ENCODE measurements at regions not wholly inside any gene's neighbourhood (a gene's known extent, or its start where the extent isn't known, plus 50 kb on each side); places are given as distances from the start of the nearest gene placed in this dataset.

- no peaks in the 10 kb centered on the region for H3K36me3 Mint-ChIP-seq (ENCODE audit: low read depth)
- H3K4me1 Mint-ChIP-seq (ENCODE audit: low read depth) = no peaks in the 10 kb centered on the region
- H3K9me3 Mint-ChIP-seq = no peaks in the 10 kb centered on the region
- no peak overlapping the region for H3K4me3 Mint-ChIP-seq
- H3K27ac Mint-ChIP-seq = no peak overlapping the region
- H3K27me3 Mint-ChIP-seq = peaks cover 5% of the 10 kb centered on the region
- no peak for DNase-seq
These were observed 963.5 kb downstream of the NTRK3 start for GRCh38 chr15:87293031-87293430.

- H3K4me3 Mint-ChIP-seq = no peak overlapping the region
- H3K27ac Mint-ChIP-seq = no peak overlapping the region
- peaks cover 2% of the 10 kb centered on the region for H3K9me3 Mint-ChIP-seq
- H3K27me3 Mint-ChIP-seq = peaks cover 14% of the 10 kb centered on the region
- no peaks in the 10 kb centered on the region for H3K36me3 Mint-ChIP-seq (ENCODE audit: low read depth)
- no peaks in the 10 kb centered on the region for H3K4me1 Mint-ChIP-seq (ENCODE audit: low read depth)
- no peak for DNase-seq
These were observed 969.4 kb downstream of the NTRK3 start for GRCh38 chr15:87287156-87287555.

GRCh38 chr15:87269566-87269965, 987.0 kb downstream of the NTRK3 start:
- Mint-ChIP-seq H3K9me3 (no peaks in the 10 kb centered on the region), H3K27ac (no peak overlapping the region)

GRCh38 chr15:87268675-87269074, 987.9 kb downstream of the NTRK3 start:
- Mint-ChIP-seq H3K4me1 (ENCODE audit: low read depth) (no peaks in the 10 kb centered on the region), H3K4me3 (no peak overlapping the region), H3K27ac (no peak overlapping the region), H3K27me3 (no peaks in the 10 kb centered on the region), H3K9me3 (no peaks in the 10 kb centered on the region), H3K36me3 (ENCODE audit: low read depth) (no peaks in the 10 kb centered on the region)
- no peak for DNase-seq

More at GRCh38 chr15:87269566-87269965, 987.0 kb downstream of the NTRK3 start:
- Mint-ChIP-seq H3K4me3 (no peak overlapping the region), H3K4me1 (ENCODE audit: low read depth) (no peaks in the 10 kb centered on the region), H3K27me3 (no peaks in the 10 kb centered on the region), H3K36me3 (ENCODE audit: low read depth) (no peaks in the 10 kb centered on the region)
- DNase-seq = no peak

GRCh38 chr15:87267798-87268197, 988.7 kb downstream of the NTRK3 start:
- Mint-ChIP-seq H3K27me3 (peaks cover 4% of the 10 kb centered on the region), H3K4me1 (ENCODE audit: low read depth) (no peaks in the 10 kb centered on the region), H3K9me3 (no peaks in the 10 kb centered on the region), H3K27ac (no peak overlapping the region), H3K4me3 (no peak overlapping the region), H3K36me3 (ENCODE audit: low read depth) (no peaks in the 10 kb centered on the region)
- DNase-seq = no peak

GRCh38 chr15:87263871-87264270, 992.7 kb downstream of the NTRK3 start:
- no peaks in the 10 kb centered on the region for H3K4me1 Mint-ChIP-seq (ENCODE audit: low read depth)
- peaks cover 9% of the 10 kb centered on the region for H3K27me3 Mint-ChIP-seq
- no peak overlapping the region for H3K27ac Mint-ChIP-seq
- H3K36me3 Mint-ChIP-seq (ENCODE audit: low read depth) = no peaks in the 10 kb centered on the region
- DNase-seq = no peak
- no peak overlapping the region for H3K4me3 Mint-ChIP-seq
- H3K9me3 Mint-ChIP-seq = peaks cover under 1% of the 10 kb centered on the region

GRCh38 chr15:87263296-87263695, 993.2 kb downstream of the NTRK3 start:
- Mint-ChIP-seq H3K27ac (no peak overlapping the region), H3K4me3 (no peak overlapping the region), H3K27me3 (peaks cover 9% of the 10 kb centered on the region), H3K36me3 (ENCODE audit: low read depth) (no peaks in the 10 kb centered on the region), H3K4me1 (ENCODE audit: low read depth) (no peaks in the 10 kb centered on the region), H3K9me3 (peaks cover 5% of the 10 kb centered on the region)
- no peak for DNase-seq

- Mint-ChIP-seq H3K4me3 (no peak overlapping the region), H3K27ac (no peak overlapping the region), H3K9me3 (peaks cover 5% of the 10 kb centered on the region), H3K4me1 (ENCODE audit: low read depth) (no peaks in the 10 kb centered on the region), H3K27me3 (no peaks in the 10 kb centered on the region), H3K36me3 (ENCODE audit: low read depth) (no peaks in the 10 kb centered on the region)
- DNase-seq = no peak
These were observed 1010.9 kb downstream of the NTRK3 start for GRCh38 chr15:87245592-87245991.

GRCh38 chr15:87243474-87243873, 1013.1 kb downstream of the NTRK3 start:
- Mint-ChIP-seq H3K27ac (no peak overlapping the region), H3K27me3 (peaks cover 4% of the 10 kb centered on the region), H3K4me1 (ENCODE audit: low read depth) (no peaks in the 10 kb centered on the region), H3K36me3 (ENCODE audit: low read depth) (no peaks in the 10 kb centered on the region), H3K4me3 (no peak overlapping the region), H3K9me3 (no peaks in the 10 kb centered on the region)
- DNase-seq = no peak

- H3K27ac Mint-ChIP-seq = no peak overlapping the region
- DNase-seq = no peak
- H3K36me3 Mint-ChIP-seq (ENCODE audit: low read depth) = no peaks in the 10 kb centered on the region
- H3K9me3 Mint-ChIP-seq = peaks cover 2% of the 10 kb centered on the region
- no peak overlapping the region for H3K4me3 Mint-ChIP-seq
- H3K4me1 Mint-ChIP-seq (ENCODE audit: low read depth) = no peaks in the 10 kb centered on the region
- H3K27me3 Mint-ChIP-seq = peaks cover 4% of the 10 kb centered on the region
These were observed 1016.8 kb downstream of the NTRK3 start for GRCh38 chr15:87239582-87240230.

- H3K4me3 Mint-ChIP-seq = no peak overlapping the region
- peaks cover 2% of the 10 kb centered on the region for H3K9me3 Mint-ChIP-seq
- no peak for DNase-seq
- H3K27ac Mint-ChIP-seq = no peak overlapping the region
- no peaks in the 10 kb centered on the region for H3K4me1 Mint-ChIP-seq (ENCODE audit: low read depth)
- peaks cover 4% of the 10 kb centered on the region for H3K27me3 Mint-ChIP-seq
- H3K36me3 Mint-ChIP-seq (ENCODE audit: low read depth) = no peaks in the 10 kb centered on the region
These were observed 1018.0 kb downstream of the NTRK3 start for GRCh38 chr15:87238451-87239068.

GRCh38 chr15:87228460-87228859, 1028.1 kb downstream of the NTRK3 start:
- no peak for DNase-seq
- H3K27me3 Mint-ChIP-seq = no peaks in the 10 kb centered on the region
- H3K9me3 Mint-ChIP-seq = no peaks in the 10 kb centered on the region
- no peaks in the 10 kb centered on the region for H3K36me3 Mint-ChIP-seq (ENCODE audit: low read depth)
- no peak overlapping the region for H3K4me3 Mint-ChIP-seq
- H3K4me1 Mint-ChIP-seq (ENCODE audit: low read depth) = no peaks in the 10 kb centered on the region
- H3K27ac Mint-ChIP-seq = no peak overlapping the region

- H3K9me3 Mint-ChIP-seq = no peaks in the 10 kb centered on the region
- no peak overlapping the region for H3K4me3 Mint-ChIP-seq
- H3K4me1 Mint-ChIP-seq (ENCODE audit: low read depth) = no peaks in the 10 kb centered on the region
- DNase-seq = no peak
- no peaks in the 10 kb centered on the region for H3K27me3 Mint-ChIP-seq
- H3K27ac Mint-ChIP-seq = no peak overlapping the region
- H3K36me3 Mint-ChIP-seq (ENCODE audit: low read depth) = no peaks in the 10 kb centered on the region
These were observed 1028.7 kb downstream of the NTRK3 start for GRCh38 chr15:87227846-87228245.

- no peaks in the 10 kb centered on the region for H3K4me1 Mint-ChIP-seq (ENCODE audit: low read depth)
- H3K4me3 Mint-ChIP-seq = no peak overlapping the region
- no peak overlapping the region for H3K27ac Mint-ChIP-seq
- H3K27me3 Mint-ChIP-seq = no peaks in the 10 kb centered on the region
- H3K9me3 Mint-ChIP-seq = no peaks in the 10 kb centered on the region
- H3K36me3 Mint-ChIP-seq (ENCODE audit: low read depth) = no peaks in the 10 kb centered on the region
- no peak for DNase-seq
These were observed 1031.1 kb downstream of the NTRK3 start for GRCh38 chr15:87225436-87225835.

- no peak for DNase-seq
- Mint-ChIP-seq H3K27ac (no peak overlapping the region), H3K9me3 (no peaks in the 10 kb centered on the region), H3K4me3 (no peak overlapping the region), H3K27me3 (no peaks in the 10 kb centered on the region), H3K4me1 (ENCODE audit: low read depth) (peaks cover 1% of the 10 kb centered on the region), H3K36me3 (ENCODE audit: low read depth) (no peaks in the 10 kb centered on the region)
These were observed 1032.1 kb downstream of the NTRK3 start for GRCh38 chr15:87224404-87224803.
